Activated CD4-positive, alpha-beta T cell treated with anti-CD3 and anti-CD28 coated beads for 36 hours (primary cell): ENCODE measurements at regions not wholly inside any gene's neighbourhood (a gene's known extent, or its start where the extent isn't known, plus 50 kb on each side); places are given as distances from the start of the nearest gene placed in this dataset.

Experiments used
- ATAC-seq: fragments of 200-7000 bp; cut with Tn5 transposase; one replicate; pipeline ENCODE4 v1.10.0; 2021; ENCODE audit warnings: mild to moderate bottlenecking, moderate library complexity
- CTCF ChIA-PET: fragments of 350-600 bp; sonication (Branson Sonifier 250); formaldehyde crosslinking; loops from one replicate; lab custom pipeline; 2021; ENCODE audit warnings: antibody characterized with exemption; lab: Charles Lee
- POLR2A ChIA-PET: fragments of 350-600 bp; sonication (Branson Sonifier 250); formaldehyde crosslinking; loops from one replicate; lab custom pipeline; 2021; ENCODE audit warnings: antibody characterized with exemption, inconsistent platforms; lab: Charles Lee
- DNase-seq: peaks from one replicate; pipeline ENCODE4 v3.0.0-alpha.2; 2020
- H3K27ac Mint-ChIP-seq: one replicate; pipeline ENCODE4 v1.8.0; 2021; ENCODE audit warnings: mixed read lengths
- H3K27me3 Mint-ChIP-seq: one replicate; pipeline ENCODE4 v1.8.0; 2021; ENCODE audit warnings: mixed read lengths
- H3K36me3 Mint-ChIP-seq: one replicate; pipeline ENCODE4 v1.8.0; 2021; ENCODE audit warnings: low read depth, mixed read lengths
- H3K4me1 Mint-ChIP-seq: one replicate; pipeline ENCODE4 v1.8.0; 2021; ENCODE audit warnings: mixed read lengths
- H3K4me3 Mint-ChIP-seq: one replicate; pipeline ENCODE4 v1.8.0; 2021; ENCODE audit warnings: mild to moderate bottlenecking, moderate library complexity, mixed read lengths
- H3K9me3 Mint-ChIP-seq: one replicate; pipeline ENCODE4 v1.8.0; 2021; ENCODE audit warnings: low read depth, mixed read lengths
- intact Hi-C, 2 experiments: fragments of 100-400 bp; cut with DNase I in 1 of 2; cut with micrococcal nuclease in 1 of 2; formaldehyde crosslinking; loops; one replicate each; pipeline versions ENCODE4 v1.14.2 to v1.15.1; 2022 to 2024; cut with DNase I, micrococcal nuclease

- ATAC-seq (peak; percentile 47), DNase-seq (no peak)
- POLR2A ChIA-PET, result no interaction called here
- Mint-ChIP-seq H3K27me3 (no peaks in the 10 kb centered on the region), H3K36me3 (no peaks in the 10 kb centered on the region), H3K27ac (no peak overlapping the region), H3K4me1 (peaks cover 2% of the 10 kb centered on the region), H3K9me3 (no peaks in the 10 kb centered on the region), H3K4me3 (no peak overlapping the region)
- CTCF ChIA-PET, result no interaction called here
- intact Hi-C loops, result no loop called here
These were observed 52.4 kb downstream of the ELAPOR2 start for GRCh38 chr7:87007038-87007437.

DNA sequence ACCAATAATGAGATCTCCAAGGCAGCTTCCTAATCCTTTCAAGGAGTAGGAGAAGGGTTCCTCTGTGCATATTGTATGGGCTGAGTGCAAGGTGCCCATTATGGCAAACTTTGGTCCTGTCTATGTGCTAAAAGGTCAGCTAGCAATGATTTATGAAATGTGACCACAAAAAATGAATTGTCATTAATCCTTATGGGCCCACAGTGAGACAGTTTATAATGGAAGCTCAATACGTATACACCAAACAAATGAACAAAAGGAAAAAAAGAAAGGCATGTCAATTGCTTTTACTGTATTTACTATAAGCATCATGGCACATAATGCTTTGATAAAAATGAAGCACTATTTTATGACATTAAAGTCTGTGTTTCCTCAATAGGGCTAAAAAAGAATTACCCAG, 54.5 kb downstream of the ELAPOR2 start:
- no peak overlapping the region for H3K4me3 Mint-ChIP-seq
- intact Hi-C loops, result no loop called here

DNA sequence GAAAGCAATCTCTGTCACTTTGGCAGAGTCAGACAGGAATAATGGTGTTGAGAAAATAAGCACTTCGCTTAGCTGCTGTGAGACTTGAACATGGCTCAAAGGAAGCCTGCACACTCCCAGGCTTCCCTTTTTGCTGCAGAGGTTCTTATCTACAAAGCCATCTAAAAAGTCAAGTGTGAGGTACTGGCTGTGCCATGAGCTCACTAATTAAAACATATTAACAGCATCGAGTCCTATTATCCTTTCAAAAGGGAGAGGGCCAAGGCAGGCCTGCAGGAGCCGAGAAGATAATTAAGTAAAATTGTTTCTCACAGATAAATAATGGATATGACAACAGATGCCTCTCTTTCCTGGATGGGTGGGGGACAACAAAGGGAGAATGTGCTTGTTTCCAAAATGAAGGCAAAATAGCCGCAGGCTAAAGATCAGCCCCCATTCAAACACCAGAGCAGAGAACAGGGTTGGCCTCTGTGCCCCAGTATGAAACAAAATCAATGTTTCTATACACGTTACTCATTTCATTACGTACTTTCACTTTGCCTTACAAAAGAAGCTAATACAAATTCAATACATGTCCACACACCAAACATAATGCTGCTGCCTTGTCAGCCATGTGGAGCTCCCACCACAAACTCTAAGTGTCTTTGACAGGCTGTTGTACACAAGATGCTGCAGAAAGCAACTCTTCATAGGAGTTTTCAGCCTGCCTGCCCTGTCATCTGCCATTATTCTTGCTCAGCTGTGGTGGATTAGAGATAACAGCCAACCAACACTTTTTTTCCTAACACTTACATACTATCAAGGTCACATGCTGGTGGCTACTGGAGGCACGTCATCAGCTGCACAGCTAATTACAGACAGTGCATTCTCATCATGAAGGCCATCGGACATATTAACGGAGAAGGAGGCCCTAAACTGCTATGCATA, 55.3 kb downstream of the ELAPOR2 start:
- Mint-ChIP-seq H3K4me1 (peaks cover 2% of the 10 kb centered on the region), H3K27ac (no peak overlapping the region), H3K27me3 (no peaks in the 10 kb centered on the region), H3K4me3 (no peak overlapping the region), H3K36me3 (no peaks in the 10 kb centered on the region), H3K9me3 (no peaks in the 10 kb centered on the region)
- CTCF ChIA-PET, result interaction anchor here (0.5 to 1.6 kb wide), 5 partner anchors 9 to 911 kb away, joined by 3 to 4 read pairs (median 3); no protein-coding TSS in a partner anchor
- intact Hi-C loops, result no loop called here
- ATAC-seq (peak; percentile 39), DNase-seq (no peak)
- POLR2A ChIA-PET, result interaction anchor here (1.0 kb wide), 1 partner anchor 148 kb away, joined by 3 read pairs; the partner anchor contains the start of gene DMTF1

More for the DNA sequence above, 54.5 kb downstream of the ELAPOR2 start:
- H3K27me3 Mint-ChIP-seq, result no peaks in the 10 kb centered on the region
- H3K27ac Mint-ChIP-seq, result no peak overlapping the region
- CTCF ChIA-PET, result interaction anchor here (1.0 to 1.6 kb wide), 3 partner anchors 10 to 78 kb away, joined by 3 to 4 read pairs (median 3); no protein-coding TSS in a partner anchor
- H3K36me3 Mint-ChIP-seq, result no peaks in the 10 kb centered on the region
- POLR2A ChIA-PET, result interaction anchor here (1.0 kb wide), 1 partner anchor 147 kb away, joined by 3 read pairs; the partner anchor contains the start of gene DMTF1
- DNase-seq (no peak), ATAC-seq (no peak)
- no peaks in the 10 kb centered on the region for H3K9me3 Mint-ChIP-seq
- peaks cover 2% of the 10 kb centered on the region for H3K4me1 Mint-ChIP-seq

GRCh38 chr7:87001214-87001613, 58.2 kb downstream of the ELAPOR2 start:
- ChIA-PET POLR2A (no interaction called here), CTCF (interaction anchor here (1.1 to 2.0 kb wide), 4 partner anchors 9 to 26 kb away, joined by 3 to 5 read pairs (median 4); no protein-coding TSS in a partner anchor)
- no peak overlapping the region for H3K27ac Mint-ChIP-seq
- H3K9me3 Mint-ChIP-seq, result no peaks in the 10 kb centered on the region
- no peaks in the 10 kb centered on the region for H3K36me3 Mint-ChIP-seq
- intact Hi-C loops, result no loop called here
- no peaks in the 10 kb centered on the region for H3K4me1 Mint-ChIP-seq
- H3K27me3 Mint-ChIP-seq, result peaks cover 3% of the 10 kb centered on the region
- ATAC-seq, result no peak
- no peak for DNase-seq
- no peak overlapping the region for H3K4me3 Mint-ChIP-seq

GRCh38 chr7:87000344-87000743, 59.1 kb downstream of the ELAPOR2 start:
- intact Hi-C loops, result no loop called here
- no peaks in the 10 kb centered on the region for H3K4me1 Mint-ChIP-seq
- ChIA-PET CTCF (interaction anchor here (1.1 to 2.0 kb wide), 2 partner anchors 8 to 11 kb away, joined by 4 to 5 read pairs; no protein-coding TSS in a partner anchor), POLR2A (no interaction called here)
- ATAC-seq (no peak), DNase-seq (no peak)
- no peaks in the 10 kb centered on the region for H3K9me3 Mint-ChIP-seq
- peaks cover 7% of the 10 kb centered on the region for H3K27me3 Mint-ChIP-seq
- H3K36me3 Mint-ChIP-seq, result no peaks in the 10 kb centered on the region
- no peak overlapping the region for H3K27ac Mint-ChIP-seq
- H3K4me3 Mint-ChIP-seq, result no peak overlapping the region

- no peak for DNase-seq
- CTCF ChIA-PET, result no interaction called here
- intact Hi-C loops, result no loop called here
- ATAC-seq, result no peak
- H3K4me1 Mint-ChIP-seq, result no peaks in the 10 kb centered on the region
- no peaks in the 10 kb centered on the region for H3K9me3 Mint-ChIP-seq
- peaks cover 7% of the 10 kb centered on the region for H3K27me3 Mint-ChIP-seq
- H3K27ac Mint-ChIP-seq, result no peak overlapping the region
- no peaks in the 10 kb centered on the region for H3K36me3 Mint-ChIP-seq
- no peak overlapping the region for H3K4me3 Mint-ChIP-seq
- POLR2A ChIA-PET, result no interaction called here
These were observed 59.7 kb downstream of the ELAPOR2 start for GRCh38 chr7:86999750-87000149.

DNA sequence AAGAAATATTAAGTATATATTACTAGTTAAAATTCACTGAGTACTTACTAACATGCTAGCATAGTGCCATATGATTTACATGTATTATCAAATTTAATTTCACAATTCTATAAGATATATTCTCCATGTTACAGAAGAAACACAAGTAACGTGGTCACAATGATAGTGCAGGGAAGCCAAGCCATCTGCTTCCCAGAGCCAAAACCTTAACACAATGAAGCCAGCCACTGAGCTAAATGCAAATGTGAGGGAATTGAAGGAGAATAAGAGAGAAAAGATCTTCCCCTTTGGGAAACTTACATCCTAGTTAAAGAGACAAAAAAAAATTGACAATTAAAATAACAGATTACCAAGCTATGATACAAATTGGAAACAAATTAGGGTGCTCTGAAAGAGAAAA, 63.6 kb downstream of the ELAPOR2 start:
- no peaks in the 10 kb centered on the region for H3K36me3 Mint-ChIP-seq
- no peak overlapping the region for H3K27ac Mint-ChIP-seq
- H3K9me3 Mint-ChIP-seq, result no peaks in the 10 kb centered on the region
- DNase-seq, result no peak
- H3K4me3 Mint-ChIP-seq, result no peak overlapping the region
- no peak for ATAC-seq
- H3K27me3 Mint-ChIP-seq, result peaks cover 7% of the 10 kb centered on the region
- ChIA-PET CTCF (no interaction called here), POLR2A (interaction anchor here (0.7 kb wide), 1 partner anchor 63 kb away, joined by 7 read pairs; no protein-coding TSS in a partner anchor)
- peaks cover 10% of the 10 kb centered on the region for H3K4me1 Mint-ChIP-seq
- intact Hi-C loops, result no loop called here

- no peak for DNase-seq
- Mint-ChIP-seq H3K36me3 (no peaks in the 10 kb centered on the region), H3K4me3 (no peak overlapping the region), H3K27ac (no peak overlapping the region), H3K9me3 (no peaks in the 10 kb centered on the region), H3K27me3 (peaks cover 7% of the 10 kb centered on the region), H3K4me1 (peaks cover 10% of the 10 kb centered on the region)
- POLR2A ChIA-PET, result no interaction called here
- CTCF ChIA-PET, result interaction anchor here (0.6 to 1.4 kb wide), 2 partner anchors 9 to 23 kb away, joined by 3 read pairs; no protein-coding TSS in a partner anchor
- intact Hi-C loops, result no loop called here
- ATAC-seq, result no peak
These were observed 64.3 kb downstream of the ELAPOR2 start for GRCh38 chr7:86995052-86995725.

DNA sequence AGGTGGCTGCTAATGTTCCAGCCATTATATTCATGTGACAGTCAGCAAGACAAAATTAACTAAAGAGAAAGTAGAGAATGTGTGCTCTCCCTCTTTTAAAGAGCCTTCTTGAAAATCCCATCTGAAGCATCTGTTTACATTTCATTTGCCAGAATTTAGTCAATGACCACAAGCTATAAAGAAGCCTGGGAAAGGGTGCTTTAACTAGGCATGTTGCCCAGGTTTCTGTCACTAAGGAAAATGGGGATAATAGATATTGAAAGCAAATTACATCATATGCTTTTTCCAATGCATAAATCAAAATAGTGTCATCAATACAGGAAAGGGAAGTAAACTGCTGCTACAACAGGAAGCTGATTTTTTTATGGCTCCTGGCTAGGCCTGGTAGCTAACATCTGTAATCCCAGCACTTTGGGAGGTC, 67.7 kb downstream of the ELAPOR2 start:
- no peak overlapping the region for H3K27ac Mint-ChIP-seq
- H3K27me3 Mint-ChIP-seq, result peaks cover 6% of the 10 kb centered on the region
- ChIA-PET POLR2A (no interaction called here), CTCF (interaction anchor here (0.6 to 1.7 kb wide), 5 partner anchors 9 to 61 kb away, joined by 3 to 5 read pairs (median 4); no protein-coding TSS in a partner anchor)
- peaks cover 2% of the 10 kb centered on the region for H3K9me3 Mint-ChIP-seq
- ATAC-seq, result no peak
- H3K4me1 Mint-ChIP-seq, result peaks cover 10% of the 10 kb centered on the region
- intact Hi-C loops, result no loop called here
- H3K36me3 Mint-ChIP-seq, result no peaks in the 10 kb centered on the region
- no peak overlapping the region for H3K4me3 Mint-ChIP-seq
- no peak for DNase-seq

GRCh38 chr7:86991093-86991769, 68.2 kb downstream of the ELAPOR2 start:
- H3K36me3 Mint-ChIP-seq, result no peaks in the 10 kb centered on the region
- POLR2A ChIA-PET, result no interaction called here
- no peak overlapping the region for H3K27ac Mint-ChIP-seq
- peaks cover 10% of the 10 kb centered on the region for H3K4me1 Mint-ChIP-seq
- H3K27me3 Mint-ChIP-seq, result peaks cover 5% of the 10 kb centered on the region
- CTCF ChIA-PET, result interaction anchor here (1.1 to 1.7 kb wide), 4 partner anchors 10 to 41 kb away, joined by 4 to 5 read pairs (median 4); no protein-coding TSS in a partner anchor
- ATAC-seq (no peak), DNase-seq (no peak)
- intact Hi-C loops, result no loop called here
- H3K9me3 Mint-ChIP-seq, result peaks cover 2% of the 10 kb centered on the region
- no peak overlapping the region for H3K4me3 Mint-ChIP-seq

GRCh38 chr7:86989407-86989806, 70.0 kb downstream of the ELAPOR2 start:
- no peaks in the 10 kb centered on the region for H3K27me3 Mint-ChIP-seq
- POLR2A ChIA-PET, result no interaction called here
- H3K36me3 Mint-ChIP-seq, result peaks cover 2% of the 10 kb centered on the region
- DNase-seq, result no peak
- ATAC-seq, result no peak
- no peak overlapping the region for H3K4me3 Mint-ChIP-seq
- CTCF ChIA-PET, result no interaction called here
- H3K9me3 Mint-ChIP-seq, result peaks cover 6% of the 10 kb centered on the region
- no peak overlapping the region for H3K27ac Mint-ChIP-seq
- intact Hi-C loops, result no loop called here
- peaks cover 10% of the 10 kb centered on the region for H3K4me1 Mint-ChIP-seq
